OCI-LY1 (cell line): ENCODE measurements at regions not wholly inside any gene's neighbourhood (a gene's known extent, or its start where the extent isn't known, plus 50 kb on each side); places are given as distances from the start of the nearest gene placed in this dataset.

Experiments used
- H2AFZ ChIP-seq: fragments of 200-600 bp; sonication (generic), shearing (Covaris generic); 2 replicates; pipeline ENCODE4 v1.6.0; 2014; ENCODE audit warnings: antibody characterized with exemption, mild to moderate bottlenecking, low read length
- H3F3A ChIP-seq: fragments of 200-600 bp; sonication (generic), shearing (Covaris generic); 2 replicates; pipeline ENCODE4 v1.6.0; 2014; ENCODE audit warnings: mild to moderate bottlenecking, antibody characterized with exemption, low read length, moderate library complexity; ENCODE audit not compliant: insufficient read depth
- H3K27ac ChIP-seq: fragments of 200-600 bp; sonication (generic); 2 replicates; pipeline ENCODE4 v1.5.1; 2014; ENCODE audit warnings: low read length, mixed run types, mild to moderate bottlenecking, low read depth; ENCODE audit not compliant: poor library complexity, severe bottlenecking
- H3K27me3 ChIP-seq: fragments of 200-600 bp; sonication (generic); 2 replicates; pipeline ENCODE4 v1.6.0; 2014; ENCODE audit warnings: antibody characterized with exemption, mild to moderate bottlenecking, low read length, moderate library complexity; ENCODE audit not compliant: insufficient read depth
- H3K36me3 ChIP-seq: fragments of 200-600 bp; sonication (generic); 2 replicates; pipeline ENCODE4 v1.6.1; 2014; ENCODE audit warnings: mild to moderate bottlenecking, antibody characterized with exemption, low read length, moderate library complexity, mixed read lengths; ENCODE audit not compliant: insufficient read depth
- H3K4me1 ChIP-seq: fragments of 200-600 bp; sonication (generic); 2 replicates; pipeline ENCODE4 v1.5.1; 2014; ENCODE audit warnings: mild to moderate bottlenecking, low read length, moderate library complexity; ENCODE audit not compliant: insufficient read depth, severe bottlenecking
- H3K4me2 ChIP-seq: fragments of 200-600 bp; sonication (generic), shearing (Covaris generic); 2 replicates; pipeline ENCODE4 v1.6.1; 2014; ENCODE audit warnings: low read length
- H3K4me3 ChIP-seq: fragments of 200-600 bp; sonication (generic); 2 replicates; pipeline ENCODE4 v1.5.1; 2014; ENCODE audit warnings: low read length, low read depth, mild to moderate bottlenecking, mixed read lengths; ENCODE audit not compliant: poor library complexity, severe bottlenecking
- H3K79me2 ChIP-seq: fragments of 200-600 bp; shearing (Covaris generic); 2 replicates; pipeline ENCODE4 v1.6.1; 2016; ENCODE audit warnings: mixed run types, low read length, mixed read lengths; ENCODE audit not compliant: insufficient read depth
- H3K9ac ChIP-seq: fragments of 200-600 bp; sonication (generic), shearing (Covaris generic); 2 replicates; pipeline ENCODE4 v1.6.1; 2014; ENCODE audit warnings: mild to moderate bottlenecking, low read length, mixed read lengths
- H3K9me2 ChIP-seq: fragments of 200-600 bp; sonication (generic), shearing (Covaris generic); 2 replicates; pipeline ENCODE4 v1.6.1; 2014; ENCODE audit warnings: low read depth, mild to moderate bottlenecking, low read length, mixed read lengths
- H3K9me3 ChIP-seq: fragments of 200-600 bp; shearing (Covaris generic); 2 replicates; pipeline ENCODE4 v1.6.1; 2014; ENCODE audit warnings: low read length, mixed read lengths
- H4K20me1 ChIP-seq: fragments of 200-600 bp; sonication (generic), shearing (Covaris generic); 2 replicates; pipeline ENCODE4 v1.6.0; 2016; ENCODE audit warnings: mild to moderate bottlenecking, low read length; ENCODE audit not compliant: insufficient read depth
- CTCF ChIP-seq: fragments of 200-600 bp; sonication (generic), shearing (Covaris generic); IDR thresholded peaks from 2 replicates; pipeline ENCODE4 v1.5.1; 2017; ENCODE audit warnings: mild to moderate bottlenecking, antibody characterized with exemption, low read length, moderate library complexity, mixed read lengths
- EZH2 ChIP-seq: fragments of 200-600 bp; sonication (generic), shearing (Covaris generic); IDR thresholded peaks from 2 replicates; pipeline ENCODE4 v1.8.0; 2017; ENCODE audit warnings: borderline replicate concordance, mixed run types, mild to moderate bottlenecking, antibody characterized with exemption, low read length, moderate library complexity, mixed read lengths

GRCh38 chr4:138090918-138091676, 151.1 kb downstream of the SLC7A11 start:
- Histone ChIP-seq H3K9me2 (no peaks in the 10 kb centered on the region), H3K4me1 (no peaks in the 10 kb centered on the region), H3K27ac (no peak overlapping the region), H3K36me3 (no peaks in the 10 kb centered on the region), H2AFZ (no peak overlapping the region), H3K9me3 (no peaks in the 10 kb centered on the region), H3K4me2 (no peak overlapping the region), H3F3A (no peaks in the 10 kb centered on the region), H3K79me2 (no peaks in the 10 kb centered on the region), H3K9ac (no peak overlapping the region), H3K27me3 (no peaks in the 10 kb centered on the region), H3K4me3 (no peak overlapping the region), H4K20me1 (no peaks in the 10 kb centered on the region)
- TF ChIP-seq CTCF (no peak), EZH2 (no peak)

- Histone ChIP-seq H4K20me1 (no peaks in the 10 kb centered on the region), H3K9ac (no peak overlapping the region)
Measured at GRCh38 chr4:138090150-138090917, 151.8 kb downstream of the SLC7A11 start.

More at GRCh38 chr4:138090150-138090917, 151.8 kb downstream of the SLC7A11 start:
- TF ChIP-seq EZH2 (no peak), CTCF (peak; percentile 71)
- Histone ChIP-seq H3K4me2 (no peak overlapping the region), H3K9me2 (no peaks in the 10 kb centered on the region), H3K9me3 (no peaks in the 10 kb centered on the region), H3K79me2 (no peaks in the 10 kb centered on the region), H3K27ac (no peak overlapping the region), H3K4me3 (no peak overlapping the region), H3F3A (no peaks in the 10 kb centered on the region), H3K36me3 (no peaks in the 10 kb centered on the region), H2AFZ (no peak overlapping the region), H3K27me3 (no peaks in the 10 kb centered on the region), H3K4me1 (no peaks in the 10 kb centered on the region)
